ENCODE measurements at regions not wholly inside any gene's neighbourhood (a gene's known extent, or its start where the extent isn't known, plus 50 kb on each side); places are given as distances from the start of the nearest gene placed in this dataset.

DNA sequence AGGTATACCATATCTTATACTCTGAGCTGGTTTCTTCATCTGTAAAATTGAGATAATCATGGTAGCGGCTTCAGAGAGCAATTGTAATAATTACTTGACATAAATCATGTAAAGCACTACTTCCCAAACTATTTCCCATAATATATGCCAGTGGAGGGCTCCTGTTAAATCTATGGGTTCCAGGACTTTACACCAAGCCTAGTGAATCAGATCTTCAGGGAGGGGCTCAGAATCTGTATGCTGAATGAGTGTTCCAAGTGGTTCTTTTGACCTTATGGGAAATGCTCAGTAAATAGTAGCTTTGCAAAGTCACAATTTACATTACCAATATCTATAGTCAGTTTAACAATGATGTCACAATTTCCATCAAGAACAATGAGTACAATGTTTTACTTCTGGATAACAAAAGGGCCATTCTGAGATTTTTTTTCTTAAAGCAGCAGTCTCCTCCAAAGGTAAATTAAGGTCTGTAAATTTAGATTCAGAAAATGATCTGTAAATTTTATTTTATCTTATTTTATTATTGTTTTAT, 50.9 kb upstream of the NLK start:
- no peaks in the 10 kb centered on the region for H3K36me3 ChIP-seq (replicated peaks in 1 of 2; ENCODE audit: control insufficient read depth in 1 of 2, insufficient read depth in 2 of 2, low read length in 1 of 2)
- no peak overlapping the region for H3K9ac ChIP-seq
- no peak overlapping the region for H3K4me2 ChIP-seq
- no peak overlapping the region for H2AFZ ChIP-seq (ENCODE audit: low read depth)
- no peak for DNase-seq
- no peaks in the 10 kb centered on the region for H3K9me3 ChIP-seq
- CTCF ChIA-PET, result no interaction called here
- H3K79me2 ChIP-seq (ENCODE audit: insufficient read depth), result no peaks in the 10 kb centered on the region
- WGBS (ENCODE audit: low lambda C conversion rate), result 82% methylated on average over 1 of the region's 1 CpG
- H3K4me1 ChIP-seq (ENCODE audit: control insufficient read depth in 1 of 2, insufficient read depth in 2 of 2, low read depth in 1 of 2, low read length in 1 of 2), result no peaks in the 10 kb centered on the region
- no peak overlapping the region for H3K27ac ChIP-seq (ENCODE audit: low read depth in 2 of 2, low read length in 1 of 2)
- POLR2A ChIA-PET, result no interaction called here
- TF ChIP-seq SIN3A (IDR thresholded peaks at IDR 0.05; ENCODE audit: borderline replicate concordance, low read depth, low read length) (no peak), RXRA (IDR thresholded peaks at IDR 0.05; ENCODE audit: borderline replicate concordance, low read depth) (no peak), FOSL2 (IDR thresholded peaks at IDR 0.05; ENCODE audit: borderline replicate concordance, low read depth) (no peak), GATA2 (CRISPR knock-in tag; IDR thresholded peaks at IDR 0.05) (no peak), TCF12 (IDR thresholded peaks at IDR 0.05) (no peak), RCOR1 (IDR thresholded peaks at IDR 0.05; ENCODE audit: low read length) (no peak), POLR2AphosphoS5 (IDR thresholded peaks at IDR 0.05; ENCODE audit: low read depth, low read length) (no peak), ELF1 (IDR thresholded peaks at IDR 0.05) (no peak), TAF1 (IDR thresholded peaks at IDR 0.05; ENCODE audit: borderline replicate concordance, low read depth, low read length) (no peak), NRF1 (IDR thresholded peaks at IDR 0.05; ENCODE audit: low read depth, low read length) (no peak), CHD2 (IDR thresholded peaks at IDR 0.05; ENCODE audit: low read length, partially characterized antibody) (no peak), RAD21 (IDR thresholded peaks at IDR 0.05; ENCODE audit: low read length) (no peak)
- TF ChIP-seq, protein P1, sequence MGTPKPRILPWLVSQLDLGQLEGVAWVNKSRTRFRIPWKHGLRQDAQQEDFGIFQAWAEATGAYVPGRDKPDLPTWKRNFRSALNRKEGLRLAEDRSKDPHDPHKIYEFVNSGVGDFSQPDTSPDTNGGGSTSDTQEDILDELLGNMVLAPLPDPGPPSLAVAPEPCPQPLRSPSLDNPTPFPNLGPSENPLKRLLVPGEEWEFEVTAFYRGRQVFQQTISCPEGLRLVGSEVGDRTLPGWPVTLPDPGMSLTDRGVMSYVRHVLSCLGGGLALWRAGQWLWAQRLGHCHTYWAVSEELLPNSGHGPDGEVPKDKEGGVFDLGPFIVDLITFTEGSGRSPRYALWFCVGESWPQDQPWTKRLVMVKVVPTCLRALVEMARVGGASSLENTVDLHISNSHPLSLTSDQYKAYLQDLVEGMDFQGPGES (IDR thresholded peaks at IDR 0.05; ENCODE audit: low read depth, low read length), result no peak
- TF ChIP-seq, protein P2, sequence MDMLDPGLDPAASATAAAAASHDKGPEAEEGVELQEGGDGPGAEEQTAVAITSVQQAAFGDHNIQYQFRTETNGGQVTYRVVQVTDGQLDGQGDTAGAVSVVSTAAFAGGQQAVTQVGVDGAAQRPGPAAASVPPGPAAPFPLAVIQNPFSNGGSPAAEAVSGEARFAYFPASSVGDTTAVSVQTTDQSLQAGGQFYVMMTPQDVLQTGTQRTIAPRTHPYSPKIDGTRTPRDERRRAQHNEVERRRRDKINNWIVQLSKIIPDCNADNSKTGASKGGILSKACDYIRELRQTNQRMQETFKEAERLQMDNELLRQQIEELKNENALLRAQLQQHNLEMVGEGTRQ (IDR thresholded peaks at IDR 0.05; ENCODE audit: borderline replicate concordance, low read depth, low read length), result no peak
- TF ChIP-seq, protein P3, sequence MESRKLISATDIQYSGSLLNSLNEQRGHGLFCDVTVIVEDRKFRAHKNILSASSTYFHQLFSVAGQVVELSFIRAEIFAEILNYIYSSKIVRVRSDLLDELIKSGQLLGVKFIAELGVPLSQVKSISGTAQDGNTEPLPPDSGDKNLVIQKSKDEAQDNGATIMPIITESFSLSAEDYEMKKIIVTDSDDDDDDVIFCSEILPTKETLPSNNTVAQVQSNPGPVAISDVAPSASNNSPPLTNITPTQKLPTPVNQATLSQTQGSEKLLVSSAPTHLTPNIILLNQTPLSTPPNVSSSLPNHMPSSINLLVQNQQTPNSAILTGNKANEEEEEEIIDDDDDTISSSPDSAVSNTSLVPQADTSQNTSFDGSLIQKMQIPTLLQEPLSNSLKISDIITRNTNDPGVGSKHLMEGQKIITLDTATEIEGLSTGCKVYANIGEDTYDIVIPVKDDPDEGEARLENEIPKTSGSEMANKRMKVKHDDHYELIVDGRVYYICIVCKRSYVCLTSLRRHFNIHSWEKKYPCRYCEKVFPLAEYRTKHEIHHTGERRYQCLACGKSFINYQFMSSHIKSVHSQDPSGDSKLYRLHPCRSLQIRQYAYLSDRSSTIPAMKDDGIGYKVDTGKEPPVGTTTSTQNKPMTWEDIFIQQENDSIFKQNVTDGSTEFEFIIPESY (IDR thresholded peaks at IDR 0.05; ENCODE audit: borderline replicate concordance, low read depth), result no peak
- no peaks in the 10 kb centered on the region for H3K27me3 ChIP-seq (ENCODE audit: insufficient read depth)
- no peaks in the 10 kb centered on the region for H3F3A ChIP-seq (replicated peaks; ENCODE audit: insufficient read depth)
- no peak overlapping the region for H3K4me3 ChIP-seq (ENCODE audit: low read depth in 2 of 2, low read length in 1 of 2)
- H4K20me1 ChIP-seq (ENCODE audit: insufficient read depth), result no peaks in the 10 kb centered on the region
- no peaks in the 10 kb centered on the region for H3K9me2 ChIP-seq

All from SK-N-SH (cell line).